B cell (primary cell): ENCODE measurements at regions not wholly inside any gene's neighbourhood (a gene's known extent, or its start where the extent isn't known, plus 50 kb on each side); places are given as distances from the start of the nearest gene placed in this dataset.

ENCODE experiments used
- ATAC-seq: fragments of 200-7000 bp; cut with Tn5 transposase; one replicate; pipeline ENCODE4 v1.10.0; 2021; ENCODE audit warnings: low read depth, mild to moderate bottlenecking, moderate number of reproducible peaks, moderate library complexity
- CTCF ChIA-PET: fragments of 350-600 bp; sonication (Branson Sonifier 250); formaldehyde crosslinking; loops from one replicate; lab custom pipeline; 2021; ENCODE audit warnings: antibody characterized with exemption, inconsistent platforms; lab: Charles Lee
- POLR2A ChIA-PET: fragments of 350-600 bp; sonication (Branson Sonifier 250); formaldehyde crosslinking; loops from one replicate; lab custom pipeline; 2021; ENCODE audit warnings: antibody characterized with exemption; lab: Charles Lee
- DNase-seq: peaks from one replicate; pipeline ENCODE4 v3.0.0; 2013
- H2AFZ ChIP-seq: 2 replicates; pipeline ENCODE4 v1.6.1; 2012; ENCODE audit warnings: mild to moderate bottlenecking, low read depth, low read length; ENCODE audit not compliant: insufficient read depth, poor library complexity, severe bottlenecking
- H3K27ac ChIP-seq, 2 donors: 1 replicate in 1 of 2; 2 replicates in 1 of 2; pipeline ENCODE4 v1.5.1; 2012 to 2013; ENCODE audit warnings: low read length in 2 of 2, mild to moderate bottlenecking in 2 of 2, moderate library complexity in 1 of 2
- H3K27me3 ChIP-seq, 4 experiments: fragments of 200-600 bp in 1 of 4; sonication (generic) in 1 of 4; replicated peaks in 1 of 4; 1 replicate in 2 of 4; 2 replicates in 2 of 4; pipeline versions ENCODE4 v1.6.1 to v1.7.0; 2013 to 2016; ENCODE audit warnings: low read length in 3 of 4, mild to moderate bottlenecking in 2 of 4, mixed read lengths in 1 of 4, moderate library complexity in 1 of 4; ENCODE audit not compliant: insufficient read depth in 4 of 4, control insufficient read depth in 3 of 4; ENCODE audit errors: control extremely low read depth in 1 of 4
- H3K36me3 ChIP-seq, 2 experiments: replicated peaks in 1 of 2; 1 replicate in 1 of 2; 2 replicates in 1 of 2; pipeline versions ENCODE4 v1.6.1 to v1.7.1; 2013; ENCODE audit warnings: low read length in 1 of 2; ENCODE audit not compliant: insufficient read depth in 2 of 2, control insufficient read depth in 1 of 2; ENCODE audit errors: control extremely low read depth in 1 of 2, extremely low read depth in 1 of 2
- H3K4me1 ChIP-seq, 2 donors: fragments of 200-600 bp in 1 of 2; sonication (generic) in 1 of 2; 1 replicate in 1 of 2; 2 replicates in 1 of 2; pipeline versions ENCODE4 v1.5.1 to v1.6.1; 2013 to 2017; ENCODE audit warnings: low read length in 2 of 2; ENCODE audit not compliant: control insufficient read depth in 2 of 2, insufficient read depth in 2 of 2
- H3K4me2 ChIP-seq: replicated peaks from 2 replicates; pipeline ENCODE3; 2012; ENCODE audit warnings: mild to moderate bottlenecking, low read depth, low read length; ENCODE audit not compliant: poor library complexity, severe bottlenecking
- H3K4me3 ChIP-seq, 5 experiments: fragments of 200-600 bp in 1 of 5; sonication (generic) in 1 of 5; 1 replicate in 3 of 5; 2 replicates in 2 of 5; pipeline versions ENCODE4 v1.5.1 to v1.7.0; 2011 to 2016; ENCODE audit warnings: low read length in 4 of 5, mild to moderate bottlenecking in 4 of 5, low read depth in 2 of 5, control low read depth in 1 of 5, moderate library complexity in 1 of 5; ENCODE audit not compliant: insufficient read depth in 1 of 5; ENCODE audit errors: control extremely low read depth in 1 of 5, extremely low read depth in 1 of 5
- H3K79me2 ChIP-seq: fragments of 200-600 bp; sonication (generic); one replicate; pipeline ENCODE4 v1.6.0; 2016; ENCODE audit warnings: low read length; ENCODE audit not compliant: control insufficient read depth, insufficient read depth
- H3K9ac ChIP-seq: fragments of 200-600 bp; sonication (generic); 2 replicates; pipeline ENCODE4 v1.6.1; 2017; ENCODE audit warnings: mild to moderate bottlenecking, low read length, moderate library complexity
- H3K9me3 ChIP-seq, 3 donors: one replicate each; pipeline versions ENCODE4 v1.6.1 to v1.7.1; 2013; ENCODE audit warnings: low read length in 2 of 3; ENCODE audit not compliant: control insufficient read depth in 2 of 3, insufficient read depth in 1 of 3; ENCODE audit errors: control extremely low read depth in 1 of 3
- H4K20me1 ChIP-seq: 2 replicates; pipeline ENCODE4 v1.6.0; 2012; ENCODE audit warnings: mild to moderate bottlenecking, low read length; ENCODE audit not compliant: insufficient read depth, control insufficient read depth, poor library complexity, severe bottlenecking
- H3K27ac Mint-ChIP-seq: one replicate; pipeline ENCODE4 v1.8.0; 2021; ENCODE audit warnings: mixed read lengths
- H3K27me3 Mint-ChIP-seq: one replicate; pipeline ENCODE4 v1.8.0; 2021; ENCODE audit warnings: mixed read lengths
- H3K4me1 Mint-ChIP-seq: one replicate; pipeline ENCODE4 v1.8.0; 2021; ENCODE audit warnings: mixed read lengths
- H3K4me3 Mint-ChIP-seq: one replicate; pipeline ENCODE4 v1.8.0; 2021; ENCODE audit warnings: mixed read lengths
- H3K9me3 Mint-ChIP-seq: one replicate; pipeline ENCODE4 v1.8.0; 2022; ENCODE audit warnings: mixed read lengths; ENCODE audit not compliant: insufficient read depth
- EZH2 ChIP-seq: IDR thresholded peaks from 2 replicates; pipeline ENCODE4 v1.6.1; 2012; ENCODE audit warnings: borderline replicate concordance, low read depth, mild to moderate bottlenecking, moderate library complexity, low read length; ENCODE audit not compliant: insufficient read depth, poor library complexity, severe bottlenecking
- WGBS: methylation state at CpG from one replicate; pipeline ENCODE4 v1.1.5; 2013; ENCODE audit warnings: missing lambda C conversion rate; ENCODE audit not compliant: insufficient coverage; 5-methylcytosine and 5-hydroxymethylcytosine counted together
- intact Hi-C: fragments of 100-400 bp; cut with micrococcal nuclease; formaldehyde crosslinking; loops from one replicate; pipeline ENCODE4 v1.10.0; 2022
- TF ChIP-seq, protein P1 (sequence below): fragments of 200-600 bp; IDR thresholded peaks from one replicate; pipeline ENCODE4 v1.8.0; 2022; ENCODE audit warnings: antibody characterized with exemption, mild to moderate bottlenecking

DNA sequence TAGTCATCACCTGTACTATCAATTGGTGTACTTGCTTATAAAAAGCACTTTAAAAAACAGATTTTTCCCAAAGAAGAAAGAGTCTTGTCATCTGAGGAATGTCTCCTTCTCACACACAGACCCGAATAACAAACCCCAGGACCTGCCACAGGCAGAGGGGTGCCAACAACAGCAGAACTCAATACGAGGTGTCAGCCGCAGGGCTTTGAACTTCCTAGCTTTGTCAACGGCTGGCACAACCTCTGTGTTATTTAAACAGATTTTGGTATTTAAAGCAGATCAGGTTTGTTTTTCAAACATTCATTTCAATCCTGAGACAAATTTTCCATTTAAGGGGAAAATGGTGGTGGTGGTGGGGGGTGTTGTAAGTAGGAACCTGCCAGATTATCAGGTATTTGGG is 138.4 kb upstream of the RIOK3 start:
- Histone ChIP-seq H3K79me2 (no peaks in the 10 kb centered on the region), H2AFZ (no peak overlapping the region), H3K4me1 (no peaks in the 10 kb centered on the region), H3K9me3 (no peaks in the 10 kb centered on the region), H3K4me3 (no peak overlapping the region), H3K4me2 (no peak overlapping the region), H3K27ac (no peak overlapping the region), H3K27me3 (no peaks in the 10 kb centered on the region), H4K20me1 (no peaks in the 10 kb centered on the region), H3K9ac (no peak overlapping the region), H3K36me3 (no peaks in the 10 kb centered on the region)
- Mint-ChIP-seq H3K4me1 (no peaks in the 10 kb centered on the region), H3K9me3 (no peaks in the 10 kb centered on the region), H3K27ac (no peak overlapping the region), H3K4me3 (no peak overlapping the region), H3K27me3 (no peaks in the 10 kb centered on the region)
- ATAC-seq (no peak), DNase-seq (no peak)
- TF ChIP-seq EZH2: no peak
- TF ChIP-seq, protein P1, sequence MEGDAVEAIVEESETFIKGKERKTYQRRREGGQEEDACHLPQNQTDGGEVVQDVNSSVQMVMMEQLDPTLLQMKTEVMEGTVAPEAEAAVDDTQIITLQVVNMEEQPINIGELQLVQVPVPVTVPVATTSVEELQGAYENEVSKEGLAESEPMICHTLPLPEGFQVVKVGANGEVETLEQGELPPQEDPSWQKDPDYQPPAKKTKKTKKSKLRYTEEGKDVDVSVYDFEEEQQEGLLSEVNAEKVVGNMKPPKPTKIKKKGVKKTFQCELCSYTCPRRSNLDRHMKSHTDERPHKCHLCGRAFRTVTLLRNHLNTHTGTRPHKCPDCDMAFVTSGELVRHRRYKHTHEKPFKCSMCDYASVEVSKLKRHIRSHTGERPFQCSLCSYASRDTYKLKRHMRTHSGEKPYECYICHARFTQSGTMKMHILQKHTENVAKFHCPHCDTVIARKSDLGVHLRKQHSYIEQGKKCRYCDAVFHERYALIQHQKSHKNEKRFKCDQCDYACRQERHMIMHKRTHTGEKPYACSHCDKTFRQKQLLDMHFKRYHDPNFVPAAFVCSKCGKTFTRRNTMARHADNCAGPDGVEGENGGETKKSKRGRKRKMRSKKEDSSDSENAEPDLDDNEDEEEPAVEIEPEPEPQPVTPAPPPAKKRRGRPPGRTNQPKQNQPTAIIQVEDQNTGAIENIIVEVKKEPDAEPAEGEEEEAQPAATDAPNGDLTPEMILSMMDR: no peak
- no CpG with 5 or more reads among the region's 4 CpGs for WGBS
- intact Hi-C loops: no loop called here
- ChIA-PET CTCF (no interaction called here), POLR2A (no interaction called here)

DNA sequence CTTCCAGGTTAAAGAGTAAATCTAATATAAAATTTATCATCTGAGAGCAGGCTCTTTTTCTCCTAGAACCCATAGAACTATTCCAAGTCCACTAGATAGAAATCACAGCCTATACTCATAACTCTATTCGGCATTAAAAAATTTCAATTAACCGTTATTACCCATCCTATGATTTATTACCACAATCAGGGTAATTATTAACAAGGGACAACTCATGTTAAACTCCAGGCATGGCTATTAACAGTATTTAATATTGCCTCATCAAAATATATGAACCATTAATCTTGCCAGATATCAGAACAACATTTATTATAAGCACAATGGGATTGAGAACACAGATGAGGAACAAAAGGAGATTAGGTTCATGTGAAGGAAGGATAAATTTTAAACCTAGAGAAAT is 136.8 kb upstream of the RIOK3 start:
- no peak overlapping the region for H3K9ac ChIP-seq
- H3K4me2 ChIP-seq: no peak overlapping the region
- no peak overlapping the region for H3K27ac ChIP-seq
- no peak for ATAC-seq
- H3K4me1 Mint-ChIP-seq: peaks cover 10% of the 10 kb centered on the region
- no peak for DNase-seq
- no peaks in the 10 kb centered on the region for H3K79me2 ChIP-seq
- CTCF ChIA-PET: interaction anchor here (0.5 kb wide), 1 partner anchor 30 kb away, joined by 3 read pairs; no protein-coding TSS in a partner anchor
- no peaks in the 10 kb centered on the region for H4K20me1 ChIP-seq
- H3K4me3 ChIP-seq: no peak overlapping the region
- peaks cover 9 to 10% of the 10 kb centered on the region in 2 donors for H3K4me1 ChIP-seq
- H3K4me3 Mint-ChIP-seq: no peak overlapping the region
- no peak overlapping the region for H2AFZ ChIP-seq
- no peaks in the 10 kb centered on the region for H3K27me3 Mint-ChIP-seq
- POLR2A ChIA-PET: no interaction called here
- 100% methylated on average over 1 of the region's 2 CpGs for WGBS
- H3K27ac Mint-ChIP-seq: no peak overlapping the region
- H3K9me3 Mint-ChIP-seq: no peaks in the 10 kb centered on the region
- H3K27me3 ChIP-seq: no peaks in the 10 kb centered on the region
- no peaks in the 10 kb centered on the region for H3K36me3 ChIP-seq
- no peaks in the 10 kb centered on the region for H3K9me3 ChIP-seq
- intact Hi-C loops: no loop called here
- TF ChIP-seq EZH2: no peak
- TF ChIP-seq, protein P1: no peak
